ENCODE measurements at regions not wholly inside any gene's neighbourhood (a gene's known extent, or its start where the extent isn't known, plus 50 kb on each side); places are given as distances from the start of the nearest gene placed in this dataset.

GRCh38 chr6:140602431-140603248, 1228.2 kb upstream of the CITED2 start:
- DNase-seq, result no peak

GRCh38 chr6:140601021-140601808, 1226.8 kb upstream of the CITED2 start:
- no peak for DNase-seq

GRCh38 chr6:140599916-140600315, 1225.5 kb upstream of the CITED2 start:
- no peak for DNase-seq

DNA sequence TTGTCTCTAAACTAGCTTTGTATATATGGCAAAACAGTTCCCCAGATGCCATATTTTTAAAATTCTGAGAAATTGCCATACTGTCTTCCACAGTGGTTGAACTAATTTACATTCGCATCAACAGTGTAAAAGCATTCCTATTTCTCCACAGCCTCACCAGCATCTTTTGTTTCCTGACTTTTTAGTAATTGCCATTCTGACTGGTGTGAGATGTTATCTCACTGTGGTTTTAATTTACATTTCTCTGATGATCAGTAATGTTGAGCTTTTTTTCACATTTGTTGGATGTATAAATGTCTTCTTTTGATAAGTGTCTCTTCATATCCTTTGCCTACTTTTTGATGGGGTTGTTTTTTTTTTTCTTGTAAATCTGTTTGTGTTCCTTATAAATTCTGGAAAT, 1222.7 kb upstream of the CITED2 start:
- DNase-seq, result no peak

GRCh38 chr6:140594806-140595128, 1220.3 kb upstream of the CITED2 start:
- no peak for DNase-seq

GRCh38 chr6:140592877-140593276, 1218.4 kb upstream of the CITED2 start:
- DNase-seq, result no peak

DNA sequence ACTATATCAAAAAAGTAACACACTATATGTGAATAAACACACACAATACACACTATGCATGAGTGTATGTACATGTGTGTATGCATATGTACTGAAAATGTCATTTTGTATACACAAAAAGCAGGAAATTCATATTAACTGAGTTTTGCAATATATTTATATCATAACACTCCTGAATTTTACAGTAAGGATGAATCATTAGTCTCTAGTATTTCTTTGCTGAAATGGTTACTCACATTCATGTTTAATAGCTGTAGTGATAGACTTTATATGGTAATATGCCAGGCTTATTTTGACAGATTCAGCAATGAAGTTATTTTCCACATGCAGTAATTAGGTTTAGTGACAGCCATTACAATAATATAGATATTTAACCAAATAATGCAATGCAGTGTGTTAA, 1216.2 kb upstream of the CITED2 start:
- DNase-seq, result no peak

DNA sequence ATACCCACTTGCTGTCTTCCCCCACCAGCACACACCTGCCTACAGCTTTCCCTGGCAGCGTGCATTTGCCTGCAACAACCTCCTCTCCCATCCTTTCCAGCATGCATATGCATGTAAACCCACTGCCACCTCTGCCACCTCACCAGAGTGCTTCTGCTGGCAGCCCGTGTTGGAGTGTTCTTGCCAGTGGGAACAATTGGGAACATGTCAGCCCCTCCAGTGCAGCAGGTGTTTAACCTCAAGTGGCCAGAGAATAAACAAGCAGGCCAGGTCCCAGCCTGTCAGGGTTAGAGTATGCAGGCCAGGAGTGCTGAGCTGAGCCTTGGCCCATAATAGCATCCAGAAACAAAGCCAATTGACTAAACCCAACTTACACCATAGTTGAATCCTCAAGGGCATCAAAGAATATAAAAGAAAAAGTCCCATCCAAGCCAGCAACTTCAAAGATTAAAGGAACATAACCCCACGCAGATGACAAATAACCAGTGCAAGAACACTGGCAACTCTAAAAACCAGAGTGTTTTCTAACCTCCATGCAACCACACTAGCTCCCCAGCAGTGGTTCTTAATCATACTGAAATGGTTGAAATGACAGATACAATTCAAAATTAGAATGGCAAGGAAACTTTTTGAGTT, 1212.1 kb upstream of the CITED2 start:
- no peak for DNase-seq

DNA sequence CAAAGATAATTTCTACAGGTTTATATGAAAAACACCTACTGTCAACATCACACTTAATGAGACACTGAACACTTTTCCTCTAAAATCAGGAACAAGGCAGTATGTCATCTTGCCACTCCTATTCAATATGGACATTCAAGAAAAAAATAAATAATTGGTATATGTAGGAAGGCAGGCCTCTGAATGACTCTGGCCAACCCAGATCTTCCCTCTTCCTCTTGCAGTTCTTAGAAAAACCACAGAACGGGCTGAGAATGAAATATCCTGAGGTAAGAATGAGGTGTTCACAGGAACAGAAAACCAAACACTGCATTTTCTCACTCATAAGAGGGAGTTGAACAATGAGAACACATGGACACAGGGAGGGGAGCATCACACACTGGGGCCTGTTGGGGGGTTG, 1207.2 kb upstream of the CITED2 start:
- no peak for DNase-seq

GRCh38 chr6:140579918-140580317, 1205.5 kb upstream of the CITED2 start:
- no peak for DNase-seq

GRCh38 chr6:140576004-140576555, 1201.6 kb upstream of the CITED2 start:
- DNase-seq, result no peak

GRCh38 chr6:140572867-140573266, 1198.4 kb upstream of the CITED2 start:
- DNase-seq, result no peak

DNA sequence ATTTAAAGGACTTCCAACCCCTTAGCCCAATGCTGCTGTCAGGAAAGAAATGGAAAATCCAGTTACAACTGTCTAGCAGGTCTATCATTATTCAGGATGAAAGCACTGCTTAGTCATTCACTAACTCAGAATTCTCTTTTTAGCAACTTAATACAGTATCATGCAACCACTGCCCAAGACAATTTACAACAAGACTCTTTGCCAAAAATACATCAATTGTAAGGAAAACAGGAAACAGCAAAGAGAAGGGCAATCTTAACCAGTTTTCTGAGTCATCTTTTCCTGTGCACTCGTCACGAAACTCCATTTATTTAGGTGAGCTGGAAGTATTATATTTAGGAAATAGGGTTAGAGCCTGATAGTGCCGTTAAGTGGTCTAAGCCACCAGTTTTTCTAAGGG, 1197.7 kb upstream of the CITED2 start:
- no peak for DNase-seq

GRCh38 chr6:140571145-140571544, 1196.7 kb upstream of the CITED2 start:
- DNase-seq, result no peak

DNA sequence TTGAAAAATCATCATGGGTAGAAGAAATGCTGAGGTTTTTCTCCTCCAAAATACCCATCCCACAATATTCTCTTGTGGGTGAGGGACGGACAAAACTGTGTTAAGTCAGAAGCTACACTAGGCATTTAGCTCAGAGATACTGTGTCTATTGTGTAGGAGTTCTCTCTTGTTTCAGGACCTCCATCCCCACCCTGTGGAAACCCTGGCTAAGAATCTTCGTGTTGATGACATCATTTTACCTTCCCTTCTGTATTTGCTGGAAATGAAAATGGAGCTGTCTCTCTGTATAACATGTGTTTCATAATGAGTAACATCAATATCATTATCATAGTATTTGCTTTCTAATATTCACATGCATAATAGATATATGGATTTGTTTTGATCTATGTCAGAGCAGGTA, 1193.0 kb upstream of the CITED2 start:
- no peak for DNase-seq

- no peak for DNase-seq
Measured at GRCh38 chr6:140566781-140567277, 1192.4 kb upstream of the CITED2 start.

DNA sequence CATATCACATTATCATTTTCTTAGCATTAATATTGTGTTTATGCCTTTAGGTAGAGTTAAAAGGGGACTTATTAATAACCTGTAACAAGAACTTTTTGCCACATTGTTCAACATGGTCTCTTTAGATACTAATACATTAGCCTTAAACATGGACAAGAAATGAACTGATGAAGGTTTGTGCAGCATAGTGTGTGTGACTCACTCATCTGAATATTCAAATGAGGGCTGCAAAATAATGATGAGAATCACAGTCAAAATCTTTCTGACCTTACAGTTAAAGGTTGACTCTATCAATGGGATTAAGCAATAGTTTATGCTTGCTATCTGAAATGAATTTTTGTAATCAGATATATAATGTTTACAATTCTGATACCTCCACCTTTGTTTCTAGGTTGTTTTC, 1189.3 kb upstream of the CITED2 start:
- no peak for DNase-seq

- DNase-seq, result no peak
Measured at GRCh38 chr6:140561701-140562100, 1187.3 kb upstream of the CITED2 start.

GRCh38 chr6:140560671-140561070, 1186.2 kb upstream of the CITED2 start:
- DNase-seq, result no peak

- DNase-seq, result no peak
Measured at GRCh38 chr6:140559458-140559857, 1185.0 kb upstream of the CITED2 start.

- no peak for DNase-seq
Measured at GRCh38 chr6:140554421-140554820, 1180.0 kb upstream of the CITED2 start.

DNA sequence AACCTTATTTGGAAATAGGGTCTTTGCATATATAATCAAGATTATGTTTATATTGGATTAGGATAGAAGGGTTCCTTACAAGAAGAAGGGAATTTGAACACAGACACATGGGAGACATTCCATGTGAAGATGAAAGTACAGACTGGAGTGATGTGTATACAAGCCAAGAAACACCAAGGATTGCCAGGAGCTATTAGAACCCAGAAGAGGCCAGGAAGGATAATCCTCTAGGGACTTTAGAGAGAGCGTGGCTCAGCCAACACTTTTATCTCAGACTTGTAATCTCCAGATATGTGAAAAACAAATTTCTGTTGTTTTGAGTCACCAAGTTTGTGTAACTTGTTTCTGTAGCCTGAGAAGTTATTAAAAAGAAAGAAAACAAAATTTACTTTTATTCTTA, 1173.9 kb upstream of the CITED2 start:
- DNase-seq, result no peak

DNA sequence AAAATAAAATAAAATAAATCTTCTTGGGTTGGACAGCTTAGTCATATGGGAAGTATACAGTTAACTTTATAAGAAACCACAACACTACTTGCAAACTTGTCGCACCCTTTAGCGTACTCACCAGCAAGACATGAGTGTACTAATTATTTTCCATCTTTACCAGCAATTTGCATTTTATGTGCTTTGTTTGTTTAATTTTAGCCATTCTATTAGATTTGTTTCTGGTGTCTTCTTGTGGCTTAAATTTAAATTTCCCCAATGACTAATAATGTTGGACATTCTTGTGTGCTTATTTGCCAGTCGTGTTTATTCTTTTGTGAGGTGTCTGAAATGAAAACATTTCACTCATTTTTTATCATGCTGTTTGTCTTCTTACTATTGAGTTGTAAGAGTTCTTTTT, 1172.2 kb upstream of the CITED2 start:
- no peak for DNase-seq

DNA sequence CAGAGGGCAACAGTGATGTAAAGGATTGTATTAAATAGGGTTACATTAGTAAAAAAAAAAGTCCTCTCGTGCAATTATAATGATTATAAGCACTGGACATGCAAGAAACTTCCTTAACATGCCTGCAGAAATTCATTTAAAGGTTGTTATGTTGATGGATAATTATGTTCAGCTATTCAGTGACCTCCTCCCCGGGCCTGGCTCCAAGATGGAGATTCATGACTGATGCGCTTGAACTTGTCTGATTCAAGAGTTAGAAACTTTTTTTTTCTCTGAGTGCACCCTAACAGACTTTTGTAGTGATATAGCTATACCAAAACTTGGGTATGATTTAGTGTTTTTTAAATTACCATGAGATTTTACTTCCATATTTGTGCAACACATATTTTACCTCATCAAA, 1170.0 kb upstream of the CITED2 start:
- DNase-seq, result no peak
